A549 (cell line): ENCODE measurements at regions not wholly inside any gene's neighbourhood (a gene's known extent, or its start where the extent isn't known, plus 50 kb on each side); places are given as distances from the start of the nearest gene placed in this dataset.
A peak's percentile ranks its signal among the peaks of the same experiment; 100 is the strongest.

Source experiments
- ATAC-seq, 2 experiments: fragments of 200-7000 bp in 1 of 2; fragments of >200 bp in 1 of 2; cut with Nextera tagmentation in 1 of 2; cut with Tn5 transposase in 1 of 2; 3 replicates each; pipeline versions ENCODE4 v1.8.0 to v1.9.1; 2018 to 2020; ENCODE audit warnings: mild to moderate bottlenecking in 1 of 2, moderate library complexity in 1 of 2
- CTCF ChIA-PET: fragments of 300-600 bp; sonication (Branson Sonifier 250); formaldehyde crosslinking; extraction: SDS; loops from one replicate; lab custom pipeline; 2021; ENCODE audit warnings: antibody characterized with exemption, inconsistent platforms; lab: Yijun Ruan, JAX
- POLR2A ChIA-PET: fragments of 350-600 bp; formaldehyde crosslinking; extraction: SDS; loops from one replicate; lab custom pipeline; 2021; ENCODE audit warnings: antibody characterized with exemption, inconsistent platforms; lab: Yijun Ruan, JAX
- DNase-seq, 2 experiments: peaks; one replicate each; pipeline versions ENCODE4 v3.0.0 to v3.0.0-alpha.2; 2011 to 2016; ENCODE audit warnings: low read depth in 1 of 2, low spot score in 1 of 2
- FAIRE-seq: peaks from 2 replicates; lab custom pipeline; 2011; peaks lifted over from hg19 to GRCh38; lab: Jason Lieb, UNC
- H3K27ac ChIP-seq, 2 experiments: fragments of >200 bp; sonication (Bioruptor Twin); formaldehyde crosslinking; 3 replicates each; pipeline ENCODE4 v1.5.1; 2016 to 2017
- H3K4me1 ChIP-seq: fragments of >200 bp; sonication (Bioruptor Twin); formaldehyde crosslinking; 3 replicates; pipeline ENCODE4 v1.6.1; 2016
- H3K4me2 ChIP-seq: fragments of >200 bp; sonication (Bioruptor Twin); formaldehyde crosslinking; 3 replicates; pipeline ENCODE4 v1.6.1; 2016
- H3K4me3 ChIP-seq: fragments of >200 bp; sonication (Bioruptor Twin); formaldehyde crosslinking; 3 replicates; pipeline ENCODE4 v1.5.1; 2016
- H3K9me3 ChIP-seq: fragments of >200 bp; sonication (Bioruptor Twin); formaldehyde crosslinking; 3 replicates; pipeline ENCODE4 v1.6.1; 2016
- EHF ChIP-seq: fragments of 250-450 bp; sonication (Bioruptor Pico); IDR thresholded peaks from 2 replicates; pipeline ENCODE4 v1.5.0; 2020; ENCODE audit warnings: mild to moderate bottlenecking
- FOSB ChIP-seq: fragments of 250-450 bp; sonication (Bioruptor Pico); IDR thresholded peaks from 2 replicates; pipeline ENCODE4 v1.5.0; 2020; ENCODE audit warnings: mild to moderate bottlenecking, moderate library complexity
- FOSL2 ChIP-seq, 2 experiments: fragments of 450-650 bp in 1 of 2; fragments of >200 bp in 1 of 2; sonication (Bioruptor Twin) in 1 of 2; formaldehyde crosslinking; IDR thresholded peaks; 2 replicates each; pipeline versions ENCODE4 v1.5.0 to v1.6.1; 2016 to 2020; ENCODE audit warnings: mild to moderate bottlenecking in 1 of 2, moderate library complexity in 1 of 2
- HDAC2 ChIP-seq: fragments of 200-600 bp; sonication (generic); IDR thresholded peaks from 2 replicates; pipeline ENCODE4 v1.6.1; 2016
- JUNB ChIP-seq: fragments of >200 bp; sonication (Bioruptor Twin); formaldehyde crosslinking; IDR thresholded peaks from 2 replicates; pipeline ENCODE4 v1.6.1; 2016
- KDM1A ChIP-seq: fragments of 200-600 bp; sonication (generic); IDR thresholded peaks from 2 replicates; pipeline ENCODE4 v1.6.1; 2016; ENCODE audit warnings: low read depth, mild to moderate bottlenecking
- NFE2L2 ChIP-seq: fragments of 150-350 bp; conservative IDR thresholded peaks from 2 replicates; pipeline ENCODE4 v1.6.1; 2014; ENCODE audit warnings: low read length
- PBX3 ChIP-seq: IDR thresholded peaks from 2 replicates; pipeline ENCODE4 v1.6.1; 2012
- REST ChIP-seq: fragments of 200-600 bp; sonication (generic); IDR thresholded peaks from 2 replicates; pipeline ENCODE4 v1.6.1; 2016; ENCODE audit warnings: antibody characterized with exemption, mild to moderate bottlenecking, moderate library complexity
- TP53 ChIP-seq: fragments of 250-450 bp; sonication (Bioruptor Pico); IDR thresholded peaks from 2 replicates; pipeline ENCODE4 v1.5.0; 2021; ENCODE audit warnings: mild to moderate bottlenecking, moderate library complexity
- ZC3H11A ChIP-seq: fragments of 450-650 bp; IDR thresholded peaks from 2 replicates; pipeline ENCODE4 v1.6.1; 2014; ENCODE audit warnings: antibody characterized with exemption, mild to moderate bottlenecking
- WGBS: methylation state at CpG from one replicate; pipeline ENCODE4 v1.1.6; 2017; ENCODE audit errors: missing lambda C conversion rate; 5-methylcytosine and 5-hydroxymethylcytosine counted together

GRCh38 chr10:85284778-85285770 lies 956.7 kb downstream of the CCSER2 start:
- ChIA-PET CTCF (no interaction called here), POLR2A (no interaction called here)
- H3K27ac ChIP-seq = no peak overlapping the region
- FAIRE-seq = no peak
- no peak for TF ChIP-seq REST
- H3K4me1 ChIP-seq = no peaks in the 10 kb centered on the region
- ATAC-seq = no peak
- no peak overlapping the region for H3K4me3 ChIP-seq
- WGBS = 5% methylated on average over 3 of the region's 3 CpGs
- no peak for DNase-seq
- no peaks in the 10 kb centered on the region; the same call in 2 of the 3 replicates for H3K9me3 ChIP-seq
- no peak overlapping the region for H3K4me2 ChIP-seq

- no peaks in the 10 kb centered on the region for H3K4me1 ChIP-seq
- WGBS = 13% methylated on average over 3 of the region's 3 CpGs
- DNase-seq (no peak), FAIRE-seq (no peak), ATAC-seq (no peak)
- H3K4me2 ChIP-seq = no peak overlapping the region
- no peak for TF ChIP-seq FOSL2 (IDR thresholded peaks at IDR 0.05)
- 0 out of 2 replicates have a peak, but pooled peaks have one; percentile 18 for TF ChIP-seq FOSL2 (CRISPR knock-in tag; IDR thresholded peaks at IDR 0.05)
- no peak for TF ChIP-seq TP53 (CRISPR knock-in tag)
- H3K4me3 ChIP-seq = no peak overlapping the region
- H3K9me3 ChIP-seq = no peaks in the 10 kb centered on the region; the same call in 2 of the 3 replicates
- ChIA-PET POLR2A (no interaction called here), CTCF (no interaction called here)
- no peak overlapping the region for H3K27ac ChIP-seq
These were observed 965.1 kb downstream of the CCSER2 start for GRCh38 chr10:85293483-85293882.

GRCh38 chr10:85311613-85312337 lies 983.4 kb downstream of the CCSER2 start:
- H3K27ac ChIP-seq = no peak overlapping the region
- H3K4me2 ChIP-seq = no peak overlapping the region
- ChIA-PET POLR2A (no interaction called here), CTCF (interaction anchor here (0.6 kb wide), 1 partner anchor 699 kb away, joined by 3 read pairs; no protein-coding TSS in a partner anchor)
- H3K4me3 ChIP-seq = no peak overlapping the region
- FAIRE-seq = no peak
- no peak for DNase-seq
- H3K4me1 ChIP-seq = no peaks in the 10 kb centered on the region
- ATAC-seq = no peak
- 1% methylated on average over 2 of the region's 2 CpGs for WGBS
- H3K9me3 ChIP-seq = no peaks in the 10 kb centered on the region
- TF ChIP-seq FOSL2 (IDR thresholded peaks at IDR 0.05) (no peak), FOSL2 (CRISPR knock-in tag; IDR thresholded peaks at IDR 0.05) (no peak), EHF (CRISPR knock-in tag) (no peak), HDAC2 (no peak), NFE2L2 (no peak), FOSB (CRISPR knock-in tag) (no peak)
- TF ChIP-seq, all 56 proteins: peak for 0

GRCh38 chr10:85315657-85316056 lies 987.3 kb downstream of the CCSER2 start:
- 30% methylated on average over 4 of the region's 4 CpGs for WGBS
- ATAC-seq = no peak
- Histone ChIP-seq H3K4me2 (no peak overlapping the region), H3K27ac (no peak overlapping the region), H3K4me3 (no peak overlapping the region), H3K4me1 (no peaks in the 10 kb centered on the region), H3K9me3 (no peaks in the 10 kb centered on the region)
- no peak for DNase-seq
- CTCF ChIA-PET = interaction anchor here (0.7 kb wide), 1 partner anchor 728 kb away, joined by 3 read pairs; no protein-coding TSS in a partner anchor
- POLR2A ChIA-PET = no interaction called here
- TF ChIP-seq TP53 (CRISPR knock-in tag) (no peak), PBX3 (no peak), ZC3H11A (no peak), KDM1A (no peak), JUNB (no peak)
- no peak for FAIRE-seq
